ENCODE measurements at regions not wholly inside any gene's neighbourhood (a gene's known extent, or its start where the extent isn't known, plus 50 kb on each side); places are given as distances from the start of the nearest gene placed in this dataset.

DNA sequence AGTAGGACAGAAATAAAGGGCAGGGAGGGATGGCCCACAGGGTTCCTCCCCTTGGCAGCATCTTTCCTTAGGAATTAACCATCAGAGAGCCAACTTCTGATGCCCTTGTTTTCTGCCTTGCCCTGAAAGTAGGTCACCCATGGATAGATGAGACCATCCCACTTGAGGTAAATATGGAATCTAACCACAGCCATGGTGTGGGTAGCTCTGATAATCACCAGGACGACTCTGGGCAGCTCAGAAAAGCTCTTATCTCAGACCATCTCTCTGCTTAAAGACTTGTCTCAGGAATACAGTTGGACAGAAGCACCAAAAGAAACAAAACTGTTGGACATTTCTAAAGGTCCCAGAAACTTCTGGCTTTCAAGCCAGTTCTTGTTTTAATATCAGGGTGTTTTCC, 101.4 kb upstream of the CELF4 start:
- TF ChIP-seq POLR2AphosphoS5 (IDR thresholded peaks at IDR 0.05) (no peak), POLR2A (IDR thresholded peaks at IDR 0.05) (no peak)
- TF ChIP-seq, protein P1, sequence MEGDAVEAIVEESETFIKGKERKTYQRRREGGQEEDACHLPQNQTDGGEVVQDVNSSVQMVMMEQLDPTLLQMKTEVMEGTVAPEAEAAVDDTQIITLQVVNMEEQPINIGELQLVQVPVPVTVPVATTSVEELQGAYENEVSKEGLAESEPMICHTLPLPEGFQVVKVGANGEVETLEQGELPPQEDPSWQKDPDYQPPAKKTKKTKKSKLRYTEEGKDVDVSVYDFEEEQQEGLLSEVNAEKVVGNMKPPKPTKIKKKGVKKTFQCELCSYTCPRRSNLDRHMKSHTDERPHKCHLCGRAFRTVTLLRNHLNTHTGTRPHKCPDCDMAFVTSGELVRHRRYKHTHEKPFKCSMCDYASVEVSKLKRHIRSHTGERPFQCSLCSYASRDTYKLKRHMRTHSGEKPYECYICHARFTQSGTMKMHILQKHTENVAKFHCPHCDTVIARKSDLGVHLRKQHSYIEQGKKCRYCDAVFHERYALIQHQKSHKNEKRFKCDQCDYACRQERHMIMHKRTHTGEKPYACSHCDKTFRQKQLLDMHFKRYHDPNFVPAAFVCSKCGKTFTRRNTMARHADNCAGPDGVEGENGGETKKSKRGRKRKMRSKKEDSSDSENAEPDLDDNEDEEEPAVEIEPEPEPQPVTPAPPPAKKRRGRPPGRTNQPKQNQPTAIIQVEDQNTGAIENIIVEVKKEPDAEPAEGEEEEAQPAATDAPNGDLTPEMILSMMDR (IDR thresholded peaks at IDR 0.05 in 8 of 11, conservative IDR thresholded peaks at IDR 0.05 in 3 of 11): no peak
